B cell (primary cell): ENCODE measurements at regions not wholly inside any gene's neighbourhood (a gene's known extent, or its start where the extent isn't known, plus 50 kb on each side); places are given as distances from the start of the nearest gene placed in this dataset.

Experiments used
- ATAC-seq: fragments of 200-7000 bp; cut with Tn5 transposase; one replicate; pipeline ENCODE4 v1.10.0; 2021; ENCODE audit warnings: low read depth, mild to moderate bottlenecking, moderate number of reproducible peaks, moderate library complexity
- CTCF ChIA-PET: fragments of 350-600 bp; sonication (Branson Sonifier 250); formaldehyde crosslinking; loops from one replicate; lab custom pipeline; 2021; ENCODE audit warnings: antibody characterized with exemption, inconsistent platforms; lab: Charles Lee
- POLR2A ChIA-PET: fragments of 350-600 bp; sonication (Branson Sonifier 250); formaldehyde crosslinking; loops from one replicate; lab custom pipeline; 2021; ENCODE audit warnings: antibody characterized with exemption; lab: Charles Lee
- DNase-seq: peaks from one replicate; pipeline ENCODE4 v3.0.0; 2013
- H2AFZ ChIP-seq: 2 replicates; pipeline ENCODE4 v1.6.1; 2012; ENCODE audit warnings: mild to moderate bottlenecking, low read depth, low read length; ENCODE audit not compliant: insufficient read depth, poor library complexity, severe bottlenecking
- H3K27ac ChIP-seq, 2 donors: 1 replicate in 1 of 2; 2 replicates in 1 of 2; pipeline ENCODE4 v1.5.1; 2012 to 2013; ENCODE audit warnings: low read length in 2 of 2, mild to moderate bottlenecking in 2 of 2, moderate library complexity in 1 of 2
- H3K27me3 ChIP-seq, 4 experiments: fragments of 200-600 bp in 1 of 4; sonication (generic) in 1 of 4; replicated peaks in 1 of 4; 1 replicate in 2 of 4; 2 replicates in 2 of 4; pipeline versions ENCODE4 v1.6.1 to v1.7.0; 2013 to 2016; ENCODE audit warnings: low read length in 3 of 4, mild to moderate bottlenecking in 2 of 4, mixed read lengths in 1 of 4, moderate library complexity in 1 of 4; ENCODE audit not compliant: insufficient read depth in 4 of 4, control insufficient read depth in 3 of 4; ENCODE audit errors: control extremely low read depth in 1 of 4
- H3K36me3 ChIP-seq, 2 experiments: replicated peaks in 1 of 2; 1 replicate in 1 of 2; 2 replicates in 1 of 2; pipeline versions ENCODE4 v1.6.1 to v1.7.1; 2013; ENCODE audit warnings: low read length in 1 of 2; ENCODE audit not compliant: insufficient read depth in 2 of 2, control insufficient read depth in 1 of 2; ENCODE audit errors: control extremely low read depth in 1 of 2, extremely low read depth in 1 of 2
- H3K4me1 ChIP-seq, 2 donors: fragments of 200-600 bp in 1 of 2; sonication (generic) in 1 of 2; 1 replicate in 1 of 2; 2 replicates in 1 of 2; pipeline versions ENCODE4 v1.5.1 to v1.6.1; 2013 to 2017; ENCODE audit warnings: low read length in 2 of 2; ENCODE audit not compliant: control insufficient read depth in 2 of 2, insufficient read depth in 2 of 2
- H3K4me2 ChIP-seq: replicated peaks from 2 replicates; pipeline ENCODE3; 2012; ENCODE audit warnings: mild to moderate bottlenecking, low read depth, low read length; ENCODE audit not compliant: poor library complexity, severe bottlenecking
- H3K4me3 ChIP-seq, 5 experiments: fragments of 200-600 bp in 1 of 5; sonication (generic) in 1 of 5; 1 replicate in 3 of 5; 2 replicates in 2 of 5; pipeline versions ENCODE4 v1.5.1 to v1.7.0; 2011 to 2016; ENCODE audit warnings: low read length in 4 of 5, mild to moderate bottlenecking in 4 of 5, low read depth in 2 of 5, control low read depth in 1 of 5, moderate library complexity in 1 of 5; ENCODE audit not compliant: insufficient read depth in 1 of 5; ENCODE audit errors: control extremely low read depth in 1 of 5, extremely low read depth in 1 of 5
- H3K79me2 ChIP-seq: fragments of 200-600 bp; sonication (generic); one replicate; pipeline ENCODE4 v1.6.0; 2016; ENCODE audit warnings: low read length; ENCODE audit not compliant: control insufficient read depth, insufficient read depth
- H3K9ac ChIP-seq: fragments of 200-600 bp; sonication (generic); 2 replicates; pipeline ENCODE4 v1.6.1; 2017; ENCODE audit warnings: mild to moderate bottlenecking, low read length, moderate library complexity
- H3K9me3 ChIP-seq, 3 donors: one replicate each; pipeline versions ENCODE4 v1.6.1 to v1.7.1; 2013; ENCODE audit warnings: low read length in 2 of 3; ENCODE audit not compliant: control insufficient read depth in 2 of 3, insufficient read depth in 1 of 3; ENCODE audit errors: control extremely low read depth in 1 of 3
- H4K20me1 ChIP-seq: 2 replicates; pipeline ENCODE4 v1.6.0; 2012; ENCODE audit warnings: mild to moderate bottlenecking, low read length; ENCODE audit not compliant: insufficient read depth, control insufficient read depth, poor library complexity, severe bottlenecking
- H3K27ac Mint-ChIP-seq: one replicate; pipeline ENCODE4 v1.8.0; 2021; ENCODE audit warnings: mixed read lengths
- H3K27me3 Mint-ChIP-seq: one replicate; pipeline ENCODE4 v1.8.0; 2021; ENCODE audit warnings: mixed read lengths
- H3K4me1 Mint-ChIP-seq: one replicate; pipeline ENCODE4 v1.8.0; 2021; ENCODE audit warnings: mixed read lengths
- H3K4me3 Mint-ChIP-seq: one replicate; pipeline ENCODE4 v1.8.0; 2021; ENCODE audit warnings: mixed read lengths
- H3K9me3 Mint-ChIP-seq: one replicate; pipeline ENCODE4 v1.8.0; 2022; ENCODE audit warnings: mixed read lengths; ENCODE audit not compliant: insufficient read depth
- CTCF ChIP-seq: fragments of 200-600 bp; IDR thresholded peaks from one replicate; pipeline ENCODE4 v1.8.0; 2022; ENCODE audit warnings: antibody characterized with exemption, mild to moderate bottlenecking
- EZH2 ChIP-seq: IDR thresholded peaks from 2 replicates; pipeline ENCODE4 v1.6.1; 2012; ENCODE audit warnings: borderline replicate concordance, low read depth, mild to moderate bottlenecking, moderate library complexity, low read length; ENCODE audit not compliant: insufficient read depth, poor library complexity, severe bottlenecking
- whole genome bisulfite sequencing: methylation state at CpG from one replicate; pipeline ENCODE4 v1.1.5; 2013; ENCODE audit warnings: missing lambda C conversion rate; ENCODE audit not compliant: insufficient coverage; 5-methylcytosine and 5-hydroxymethylcytosine counted together
- intact Hi-C: fragments of 100-400 bp; cut with micrococcal nuclease; formaldehyde crosslinking; loops from one replicate; pipeline ENCODE4 v1.10.0; 2022

- 98% methylated on average over 4 of the region's 6 CpGs for WGBS
- Histone ChIP-seq H3K79me2 (peaks cover 12% of the 10 kb centered on the region), H4K20me1 (peaks cover 16% of the 10 kb centered on the region), H3K4me3 (no peak overlapping the region), H3K27ac (no peak overlapping the region), H3K36me3 (peaks cover 0 to 4% of the 10 kb centered on the region in 2 experiments), H2AFZ (no peak overlapping the region), H3K4me1 (no peaks in the 10 kb centered on the region), H3K27me3 (no peaks in the 10 kb centered on the region), H3K4me2 (no peak overlapping the region), H3K9ac (no peak overlapping the region), H3K9me3 (no peaks in the 10 kb centered on the region)
- DNase-seq, result no peak
- ATAC-seq, result no peak
- no peaks in the 10 kb centered on the region for H3K4me1 Mint-ChIP-seq
- H3K9me3 Mint-ChIP-seq, result no peaks in the 10 kb centered on the region
- POLR2A ChIA-PET, result no interaction called here
- H3K27ac Mint-ChIP-seq, result no peak overlapping the region
- TF ChIP-seq EZH2, result no peak
- no peak for TF ChIP-seq CTCF
- intact Hi-C loops, result no loop called here
- CTCF ChIA-PET, result no interaction called here
- no peaks in the 10 kb centered on the region for H3K27me3 Mint-ChIP-seq
- H3K4me3 Mint-ChIP-seq, result no peak overlapping the region
Observed at GRCh38 chr12:94750864-94751263, 100.5 kb upstream of the TMCC3 start.

- CTCF ChIA-PET, result interaction anchor here (1.5 to 1.7 kb wide), 2 partner anchors 8 to 125 kb away, joined by 5 to 6 read pairs; no protein-coding TSS in a partner anchor
- DNase-seq (no peak), ATAC-seq (no peak)
- Histone ChIP-seq H3K9me3 (no peaks in the 10 kb centered on the region), H3K36me3 (peaks cover 0 to 4% of the 10 kb centered on the region in 2 experiments), H3K27ac (no peak overlapping the region), H3K27me3 (no peaks in the 10 kb centered on the region), H4K20me1 (peaks cover 11% of the 10 kb centered on the region), H3K79me2 (peaks cover 12% of the 10 kb centered on the region), H2AFZ (no peak overlapping the region), H3K4me2 (no peak overlapping the region), H3K9ac (no peak overlapping the region), H3K4me3 (no peak overlapping the region), H3K4me1 (no peaks in the 10 kb centered on the region)
- WGBS, result 88% methylated on average over 6 of the region's 6 CpGs
- TF ChIP-seq CTCF, result no peak
- no peak for TF ChIP-seq EZH2
- Mint-ChIP-seq H3K4me1 (no peaks in the 10 kb centered on the region), H3K4me3 (no peak overlapping the region), H3K27ac (no peak overlapping the region), H3K27me3 (no peaks in the 10 kb centered on the region), H3K9me3 (no peaks in the 10 kb centered on the region)
- POLR2A ChIA-PET, result no interaction called here
- intact Hi-C loops, result no loop called here
Observed at GRCh38 chr12:94749890-94750289, 99.5 kb upstream of the TMCC3 start.
